UCSD-AML1 (cell line): ENCODE measurements at regions not wholly inside any gene's neighbourhood (a gene's known extent, or its start where the extent isn't known, plus 50 kb on each side); places are given as distances from the start of the nearest gene placed in this dataset.

Source experiments
- DNase-seq: peaks from one replicate; lab custom pipeline; 2025; ENCODE audit not compliant: unreplicated experiment; lab: John Stamatoyannopoulos, UW

DNA sequence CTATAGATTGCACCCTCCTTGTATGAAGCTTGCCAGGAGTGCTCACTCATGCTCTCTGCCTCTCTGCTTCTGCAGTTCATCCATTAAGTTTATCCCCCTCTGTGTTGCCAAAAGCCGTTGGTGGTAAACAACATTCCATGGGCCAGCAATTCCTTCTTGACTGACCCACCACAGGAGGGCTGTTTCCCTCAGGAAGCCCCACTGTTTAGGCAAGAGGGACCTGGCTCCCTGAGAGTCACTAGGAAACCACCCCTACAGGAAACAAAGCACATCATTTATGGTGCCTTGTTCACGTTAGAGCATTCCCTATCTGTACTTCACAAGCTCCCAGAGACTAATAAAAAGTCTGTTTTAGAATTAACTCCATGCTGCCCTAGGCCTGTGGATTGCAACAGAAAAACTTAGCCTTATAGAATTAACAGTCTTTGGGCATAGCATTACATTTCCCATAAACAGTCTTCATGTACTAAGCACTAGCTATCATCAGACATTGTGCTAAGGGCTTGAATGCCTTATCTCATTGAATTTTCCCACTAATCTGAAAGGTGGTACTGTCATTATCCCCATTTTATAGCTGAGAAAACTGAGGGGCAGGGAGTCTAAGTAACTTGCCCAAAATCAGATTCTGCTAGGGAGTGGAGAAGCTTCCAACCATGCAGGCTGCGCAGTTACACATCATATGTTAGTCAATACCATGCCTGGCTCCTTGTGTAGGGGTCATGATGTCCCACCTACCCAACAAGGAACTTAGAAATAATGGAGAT is 149.9 kb downstream of the SHQ1 start:
- no peak for DNase-seq

GRCh38 chr3:72697717-72698116 is 150.5 kb downstream of the SHQ1 start:
- DNase-seq, result no peak

GRCh38 chr3:72696815-72697214 is 151.4 kb downstream of the SHQ1 start:
- DNase-seq, result no peak

DNA sequence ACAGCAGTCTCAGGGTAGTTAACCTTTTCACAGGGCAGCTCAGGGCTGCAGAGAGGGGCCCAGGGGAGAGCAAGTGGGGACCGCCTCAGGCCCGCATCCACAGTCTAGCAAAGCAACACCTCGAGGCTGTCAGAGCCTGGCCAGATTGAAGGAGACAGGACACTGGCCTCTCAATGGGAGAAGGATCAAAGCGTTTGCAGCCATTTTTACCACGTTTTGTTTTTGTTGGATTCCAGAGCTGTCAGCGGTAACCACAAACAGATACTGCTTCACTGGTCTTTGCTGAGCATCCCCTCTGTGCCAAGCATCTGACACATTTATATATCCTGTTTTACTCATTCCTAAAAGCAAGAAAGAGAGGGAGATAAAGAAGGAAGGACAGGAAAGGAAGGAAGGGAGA is 153.8 kb downstream of the SHQ1 start:
- no peak for DNase-seq

DNA sequence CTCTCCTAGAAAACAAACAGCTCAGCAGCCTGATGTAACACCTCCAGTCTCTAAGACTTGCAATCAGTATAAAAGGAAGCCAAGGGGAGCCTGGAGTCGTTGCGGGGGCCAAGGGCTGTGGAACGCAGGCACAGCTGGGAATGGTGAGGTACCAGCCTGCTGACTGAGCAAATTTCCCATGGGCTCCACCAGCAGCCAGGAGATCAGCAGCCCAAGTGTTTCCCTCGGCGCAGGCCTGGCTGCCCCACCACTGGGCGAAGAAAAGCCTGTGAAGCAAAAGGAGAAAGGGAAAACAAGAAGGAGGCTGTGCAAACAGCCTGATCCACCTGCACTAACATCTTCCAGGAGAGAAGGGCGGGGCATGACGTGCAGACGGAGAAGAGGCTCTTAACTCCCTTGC is 155.3 kb downstream of the SHQ1 start:
- DNase-seq, result no peak

DNA sequence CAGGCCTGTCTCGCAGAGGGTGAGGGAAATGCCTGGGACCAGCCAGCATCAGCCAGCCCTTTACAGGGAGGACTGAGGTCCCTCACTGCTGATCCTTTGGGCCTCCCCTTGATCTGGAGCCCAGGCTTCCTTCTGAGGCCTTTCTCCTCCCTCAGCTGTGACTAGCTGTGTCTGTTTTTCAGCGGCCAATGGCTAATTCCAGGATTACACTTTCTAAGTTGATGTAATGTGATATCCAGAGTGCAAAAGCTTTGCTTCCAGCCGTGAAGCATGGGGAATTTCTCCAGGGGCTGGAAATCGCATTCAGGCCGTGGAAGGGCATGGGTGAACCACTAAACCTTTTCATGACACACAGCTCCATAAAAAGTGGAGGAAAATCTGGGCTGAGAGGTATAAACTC is 157.6 kb downstream of the SHQ1 start:
- DNase-seq, result no peak

- DNase-seq, result no peak
These were observed 165.3 kb downstream of the SHQ1 start for GRCh38 chr3:72682936-72683452.

- no peak for DNase-seq
These were observed 166.6 kb downstream of the SHQ1 start for GRCh38 chr3:72681598-72681997.

DNA sequence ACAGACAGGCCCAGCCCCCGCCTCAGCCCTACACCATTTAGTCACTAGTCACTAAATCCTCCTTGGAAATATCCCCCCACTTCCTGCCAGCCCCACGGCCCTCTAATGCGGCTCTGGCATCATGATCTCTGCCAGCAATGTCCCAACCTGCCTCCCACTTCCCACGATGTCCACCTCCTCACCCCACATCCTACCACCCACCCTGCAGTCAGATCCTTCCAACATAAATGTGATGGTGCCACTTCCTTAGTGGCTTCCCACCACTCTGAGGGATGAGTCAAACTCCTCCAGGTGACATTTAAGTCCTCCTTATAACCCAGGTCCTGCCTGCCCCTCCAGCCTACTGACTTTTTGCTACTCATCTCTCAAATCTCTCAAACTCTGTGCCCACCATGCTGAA is 167.5 kb downstream of the SHQ1 start:
- DNase-seq, result no peak

GRCh38 chr3:72679540-72680198 is 168.6 kb downstream of the SHQ1 start:
- DNase-seq, result no peak

DNA sequence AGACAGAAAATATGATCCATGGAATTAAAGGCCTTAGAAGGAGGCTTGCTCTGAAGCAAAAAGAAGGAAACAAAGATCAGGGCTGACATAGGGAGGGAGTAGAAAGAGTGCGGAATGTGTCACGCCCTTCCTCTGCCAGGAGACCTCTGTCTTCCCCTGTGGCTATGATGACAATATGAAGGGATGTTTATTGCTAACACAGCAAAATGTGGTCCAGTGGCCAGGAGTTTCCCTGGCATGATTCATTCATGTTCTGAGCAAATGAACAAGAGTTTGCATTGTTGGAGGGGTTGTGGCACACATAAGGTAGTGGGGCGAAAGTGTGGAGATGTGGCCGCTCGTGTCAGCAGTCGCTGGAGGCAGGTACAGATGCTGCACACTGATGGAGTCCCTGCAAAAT is 169.4 kb downstream of the SHQ1 start:
- DNase-seq, result no peak

- no peak for DNase-seq
These were observed 169.9 kb downstream of the SHQ1 start for GRCh38 chr3:72678380-72678779.

- DNase-seq, result no peak
These were observed 173.0 kb downstream of the SHQ1 start for GRCh38 chr3:72675243-72675642.

- DNase-seq, result no peak
These were observed 175.1 kb downstream of the SHQ1 start for GRCh38 chr3:72673011-72673771.

- no peak for DNase-seq
These were observed 179.0 kb downstream of the SHQ1 start for GRCh38 chr3:72669224-72669623.

GRCh38 chr3:72666447-72666755 is 181.8 kb downstream of the SHQ1 start:
- no peak for DNase-seq

GRCh38 chr3:72665701-72666446 is 182.4 kb downstream of the SHQ1 start:
- DNase-seq, result peak; percentile 28

GRCh38 chr3:72665103-72665502 is 183.1 kb downstream of the SHQ1 start:
- DNase-seq, result no peak

GRCh38 chr3:72664184-72664975 is 183.9 kb downstream of the SHQ1 start:
- DNase-seq, result no peak

DNA sequence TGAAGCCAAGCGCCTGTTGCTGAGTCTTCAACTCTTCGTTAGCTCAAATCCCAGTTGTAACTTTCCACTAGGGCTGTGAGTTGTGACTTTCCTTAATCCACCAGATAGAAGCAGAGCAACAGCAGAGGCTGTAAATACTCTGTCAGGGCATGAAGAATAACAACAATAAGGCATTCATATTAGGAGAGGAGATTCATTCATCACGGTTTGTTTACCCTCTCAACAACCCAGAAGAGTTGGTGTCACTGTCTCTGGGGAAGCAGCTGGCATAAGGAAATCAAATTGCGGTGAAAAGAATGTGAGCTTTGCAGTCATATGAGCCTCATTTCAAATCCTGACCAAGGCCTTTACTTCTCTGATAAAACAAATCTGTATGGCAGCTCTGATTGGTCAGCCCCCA is 184.8 kb downstream of the SHQ1 start:
- no peak for DNase-seq

GRCh38 chr3:72661115-72661457 is 187.2 kb downstream of the SHQ1 start:
- DNase-seq, result no peak
